GM23338 (cell line): ENCODE measurements at regions not wholly inside any gene's neighbourhood (a gene's known extent, or its start where the extent isn't known, plus 50 kb on each side); places are given as distances from the start of the nearest gene placed in this dataset.

ENCODE experiments used
- ATAC-seq: fragments of 200-7000 bp; cut with Tn5 transposase; 3 replicates; pipeline ENCODE4 v1.9.1; 2020
- DNase-seq: peaks from one replicate; pipeline ENCODE4 v3.0.0-alpha.2; 2015; ENCODE audit warnings: low spot score
- H2AFZ ChIP-seq: fragments of 200-600 bp; sonication (generic); 2 replicates; pipeline ENCODE4 v1.8.0; 2016; ENCODE audit warnings: antibody characterized with exemption, mild to moderate bottlenecking, moderate library complexity
- H3F3A ChIP-seq: fragments of 200-600 bp; sonication (generic); replicated peaks from 2 replicates; pipeline ENCODE4 v1.8.0; 2017; ENCODE audit warnings: antibody characterized with exemption, mixed run types, low read depth
- H3K27ac ChIP-seq: fragments of 200-600 bp; sonication (generic); 2 replicates; pipeline ENCODE4 v1.6.1; 2016; ENCODE audit warnings: low read depth
- H3K27me3 ChIP-seq: fragments of 200-600 bp; sonication (generic); 2 replicates; pipeline ENCODE4 v1.8.0; 2016; ENCODE audit warnings: mild to moderate bottlenecking, mixed run types, moderate library complexity; ENCODE audit not compliant: insufficient read depth
- H3K36me3 ChIP-seq: fragments of 200-600 bp; sonication (generic); 2 replicates; pipeline ENCODE4 v1.8.0; 2016; ENCODE audit warnings: mild to moderate bottlenecking; ENCODE audit not compliant: insufficient read depth
- H3K4me1 ChIP-seq: fragments of 200-600 bp; sonication (generic); 2 replicates; pipeline ENCODE4 v1.8.0; 2016; ENCODE audit warnings: mild to moderate bottlenecking, moderate library complexity; ENCODE audit not compliant: insufficient read depth
- H3K4me2 ChIP-seq: fragments of 200-600 bp; sonication (generic); 2 replicates; pipeline ENCODE4 v1.7.1; 2017; ENCODE audit warnings: mixed run types
- H3K4me3 ChIP-seq: fragments of 200-600 bp; sonication (generic); 2 replicates; pipeline ENCODE4 v1.6.1; 2016; ENCODE audit warnings: mixed run types
- H3K79me2 ChIP-seq: fragments of 200-600 bp; sonication (generic); replicated peaks from 2 replicates; pipeline ENCODE4 v1.8.0; 2017; ENCODE audit warnings: mild to moderate bottlenecking; ENCODE audit not compliant: insufficient read depth
- H3K9me2 ChIP-seq: fragments of 200-600 bp; sonication (generic); 2 replicates; pipeline ENCODE4 v1.8.0; 2017; ENCODE audit not compliant: insufficient read depth
- H4K20me1 ChIP-seq: fragments of 200-600 bp; sonication (generic); replicated peaks from 2 replicates; pipeline ENCODE4 v1.8.0; 2017; ENCODE audit warnings: mild to moderate bottlenecking; ENCODE audit not compliant: insufficient read depth
- H3K27ac Mint-ChIP-seq: 2 replicates; pipeline ENCODE4 v1.8.0; 2020; ENCODE audit warnings: inconsistent platforms, mild to moderate bottlenecking, moderate library complexity, mixed read lengths
- H3K27me3 Mint-ChIP-seq: 3 replicates; pipeline ENCODE4 v1.8.0; 2022; ENCODE audit warnings: low read depth, mild to moderate bottlenecking, moderate library complexity, mixed read lengths, inconsistent platforms; ENCODE audit not compliant: insufficient read depth, poor library complexity
- H3K36me3 Mint-ChIP-seq: 3 replicates; pipeline ENCODE4 v1.8.0; 2021; ENCODE audit warnings: low read depth, mild to moderate bottlenecking, inconsistent platforms, moderate library complexity, mixed read lengths
- H3K4me1 Mint-ChIP-seq: 3 replicates; pipeline ENCODE4 v1.8.0; 2020; ENCODE audit warnings: mild to moderate bottlenecking, inconsistent platforms, mixed read lengths
- H3K4me3 Mint-ChIP-seq: 3 replicates; pipeline ENCODE4 v1.8.0; 2021; ENCODE audit warnings: moderate library complexity, mild to moderate bottlenecking, inconsistent platforms, mixed read lengths
- H3K9me3 Mint-ChIP-seq: 3 replicates; pipeline ENCODE4 v1.8.0; 2020; ENCODE audit warnings: moderate library complexity, mild to moderate bottlenecking, inconsistent platforms, mixed read lengths
- CTCF ChIP-seq, 2 experiments: fragments of 200-600 bp in 1 of 2; sonication (generic) in 1 of 2; conservative IDR thresholded peaks; 2 replicates each; pipeline versions ENCODE4 v1.5.1 to v1.6.1; 2016 to 2017; ENCODE audit warnings: antibody characterized with exemption in 2 of 2, low read depth in 2 of 2, mild to moderate bottlenecking in 2 of 2, moderate library complexity in 1 of 2
- ETS1 ChIP-seq: IDR thresholded peaks from 2 replicates; pipeline ENCODE4 v1.6.1; 2016; ENCODE audit warnings: antibody characterized with exemption
- EZH2 ChIP-seq: fragments of 200-600 bp; sonication (generic); IDR thresholded peaks from one replicate; pipeline ENCODE4 v1.8.0; 2017; ENCODE audit warnings: antibody characterized with exemption, mild to moderate bottlenecking, low read depth; ENCODE audit not compliant: unreplicated experiment
- NANOG ChIP-seq: IDR thresholded peaks from 2 replicates; pipeline ENCODE4 v1.6.1; 2016; ENCODE audit warnings: antibody characterized with exemption, borderline replicate concordance
- POLR2AphosphoS5 ChIP-seq: IDR thresholded peaks from 2 replicates; pipeline ENCODE4 v1.6.1; 2016; ENCODE audit warnings: antibody characterized with exemption, low read depth
- STAT1 ChIP-seq: IDR thresholded peaks from one replicate; pipeline ENCODE4 v1.6.1; 2016; ENCODE audit warnings: antibody characterized with exemption; ENCODE audit not compliant: unreplicated experiment
- ZNF114 ChIP-seq: fragments of 250-450 bp; sonication (Bioruptor Pico); IDR thresholded peaks from 2 replicates; pipeline ENCODE4 v1.5.0; 2020; ENCODE audit warnings: mild to moderate bottlenecking, moderate library complexity
- ZNF331 ChIP-seq: fragments of 250-450 bp; sonication (Bioruptor Pico); IDR thresholded peaks from 2 replicates; pipeline ENCODE4 v1.5.0; 2020; ENCODE audit warnings: low read depth, mild to moderate bottlenecking, moderate library complexity
- TF ChIP-seq, protein P1 (sequence below): fragments of 250-450 bp; sonication (Bioruptor Pico); IDR thresholded peaks from 2 replicates; pipeline ENCODE4 v1.5.0; 2020; ENCODE audit warnings: mild to moderate bottlenecking, moderate library complexity
- TF ChIP-seq, protein P2 (sequence below): IDR thresholded peaks from one replicate; pipeline ENCODE4 v1.6.1; 2018; ENCODE audit warnings: antibody characterized with exemption; ENCODE audit not compliant: unreplicated experiment

DNA sequence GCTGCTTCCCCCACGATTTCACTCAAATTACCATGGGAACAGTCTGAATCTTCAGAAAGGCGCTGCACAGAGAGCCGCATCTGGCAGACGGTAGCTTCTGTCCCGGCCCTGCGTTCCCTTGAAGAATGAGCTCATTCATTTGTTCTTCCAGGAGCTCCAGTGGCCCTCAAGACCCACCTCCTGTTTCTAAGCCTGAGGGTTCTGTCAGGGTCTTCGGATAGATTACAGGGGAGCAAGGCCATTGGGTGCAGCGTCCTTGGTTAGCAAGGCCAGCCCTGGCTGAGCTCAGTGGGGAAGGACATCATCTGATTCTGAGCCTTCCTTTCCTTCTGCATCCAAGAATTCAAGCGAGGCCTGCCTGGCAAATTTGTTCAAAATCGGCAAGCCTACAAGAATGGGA, 111.9 kb downstream of the PDCL3 start:
- Mint-ChIP-seq H3K4me1 (no peaks in the 10 kb centered on the region), H3K4me3 (no peak overlapping the region), H3K27me3 (peaks cover 2% of the 10 kb centered on the region), H3K9me3 (no peaks in the 10 kb centered on the region), H3K36me3 (no peaks in the 10 kb centered on the region), H3K27ac (no peak overlapping the region)
- ATAC-seq = no peak
- Histone ChIP-seq H3K27ac (no peak overlapping the region), H3K36me3 (no peaks in the 10 kb centered on the region), H2AFZ (no peak overlapping the region), H3F3A (no peaks in the 10 kb centered on the region), H3K79me2 (no peaks in the 10 kb centered on the region), H3K9me2 (no peaks in the 10 kb centered on the region; the same call in 1 of the 2 replicates), H3K27me3 (no peaks in the 10 kb centered on the region), H3K4me3 (no peak overlapping the region), H3K4me1 (no peaks in the 10 kb centered on the region), H4K20me1 (no peaks in the 10 kb centered on the region), H3K4me2 (no peak overlapping the region)
- no peak for DNase-seq
- TF ChIP-seq POLR2AphosphoS5 (no peak), ZNF114 (CRISPR knock-in tag) (no peak)

DNA sequence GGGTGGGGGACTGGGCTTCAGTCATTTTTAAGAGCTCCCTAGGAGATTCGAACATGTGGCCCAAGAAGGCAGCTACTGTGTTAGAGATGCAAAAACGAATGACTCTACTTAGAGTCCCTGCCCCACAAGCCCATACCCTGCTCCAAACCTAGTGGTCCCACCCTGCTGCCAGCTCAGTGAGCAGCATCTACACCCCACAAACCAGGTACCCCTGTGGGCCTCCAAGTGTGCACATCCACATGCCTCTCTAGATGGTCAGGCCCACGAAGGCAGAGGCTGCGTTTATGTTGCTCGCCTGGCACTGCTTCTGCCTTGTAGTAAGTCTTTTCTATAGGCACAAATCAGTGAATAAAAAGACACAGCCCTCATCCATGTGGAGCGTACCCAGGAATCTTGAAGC, 112.6 kb downstream of the PDCL3 start:
- no peaks in the 10 kb centered on the region for H3K4me1 Mint-ChIP-seq
- H3F3A ChIP-seq = no peaks in the 10 kb centered on the region
- H3K9me3 Mint-ChIP-seq = no peaks in the 10 kb centered on the region
- no peak overlapping the region for H3K4me2 ChIP-seq
- H3K79me2 ChIP-seq = no peaks in the 10 kb centered on the region
- no peak overlapping the region for H3K4me3 ChIP-seq
- H3K27ac Mint-ChIP-seq = no peak overlapping the region
- no peak for ATAC-seq
- H3K27me3 ChIP-seq = no peaks in the 10 kb centered on the region
- H3K9me2 ChIP-seq = no peaks in the 10 kb centered on the region; the same call in 1 of the 2 replicates
- H4K20me1 ChIP-seq = no peaks in the 10 kb centered on the region
- H3K4me1 ChIP-seq = no peaks in the 10 kb centered on the region
- no peaks in the 10 kb centered on the region for H3K36me3 Mint-ChIP-seq
- no peaks in the 10 kb centered on the region for H3K36me3 ChIP-seq
- H3K27ac ChIP-seq = no peak overlapping the region
- DNase-seq = no peak
- H3K4me3 Mint-ChIP-seq = no peak overlapping the region
- no peak overlapping the region for H2AFZ ChIP-seq
- H3K27me3 Mint-ChIP-seq = peaks cover 2% of the 10 kb centered on the region
- TF ChIP-seq, protein P1, sequence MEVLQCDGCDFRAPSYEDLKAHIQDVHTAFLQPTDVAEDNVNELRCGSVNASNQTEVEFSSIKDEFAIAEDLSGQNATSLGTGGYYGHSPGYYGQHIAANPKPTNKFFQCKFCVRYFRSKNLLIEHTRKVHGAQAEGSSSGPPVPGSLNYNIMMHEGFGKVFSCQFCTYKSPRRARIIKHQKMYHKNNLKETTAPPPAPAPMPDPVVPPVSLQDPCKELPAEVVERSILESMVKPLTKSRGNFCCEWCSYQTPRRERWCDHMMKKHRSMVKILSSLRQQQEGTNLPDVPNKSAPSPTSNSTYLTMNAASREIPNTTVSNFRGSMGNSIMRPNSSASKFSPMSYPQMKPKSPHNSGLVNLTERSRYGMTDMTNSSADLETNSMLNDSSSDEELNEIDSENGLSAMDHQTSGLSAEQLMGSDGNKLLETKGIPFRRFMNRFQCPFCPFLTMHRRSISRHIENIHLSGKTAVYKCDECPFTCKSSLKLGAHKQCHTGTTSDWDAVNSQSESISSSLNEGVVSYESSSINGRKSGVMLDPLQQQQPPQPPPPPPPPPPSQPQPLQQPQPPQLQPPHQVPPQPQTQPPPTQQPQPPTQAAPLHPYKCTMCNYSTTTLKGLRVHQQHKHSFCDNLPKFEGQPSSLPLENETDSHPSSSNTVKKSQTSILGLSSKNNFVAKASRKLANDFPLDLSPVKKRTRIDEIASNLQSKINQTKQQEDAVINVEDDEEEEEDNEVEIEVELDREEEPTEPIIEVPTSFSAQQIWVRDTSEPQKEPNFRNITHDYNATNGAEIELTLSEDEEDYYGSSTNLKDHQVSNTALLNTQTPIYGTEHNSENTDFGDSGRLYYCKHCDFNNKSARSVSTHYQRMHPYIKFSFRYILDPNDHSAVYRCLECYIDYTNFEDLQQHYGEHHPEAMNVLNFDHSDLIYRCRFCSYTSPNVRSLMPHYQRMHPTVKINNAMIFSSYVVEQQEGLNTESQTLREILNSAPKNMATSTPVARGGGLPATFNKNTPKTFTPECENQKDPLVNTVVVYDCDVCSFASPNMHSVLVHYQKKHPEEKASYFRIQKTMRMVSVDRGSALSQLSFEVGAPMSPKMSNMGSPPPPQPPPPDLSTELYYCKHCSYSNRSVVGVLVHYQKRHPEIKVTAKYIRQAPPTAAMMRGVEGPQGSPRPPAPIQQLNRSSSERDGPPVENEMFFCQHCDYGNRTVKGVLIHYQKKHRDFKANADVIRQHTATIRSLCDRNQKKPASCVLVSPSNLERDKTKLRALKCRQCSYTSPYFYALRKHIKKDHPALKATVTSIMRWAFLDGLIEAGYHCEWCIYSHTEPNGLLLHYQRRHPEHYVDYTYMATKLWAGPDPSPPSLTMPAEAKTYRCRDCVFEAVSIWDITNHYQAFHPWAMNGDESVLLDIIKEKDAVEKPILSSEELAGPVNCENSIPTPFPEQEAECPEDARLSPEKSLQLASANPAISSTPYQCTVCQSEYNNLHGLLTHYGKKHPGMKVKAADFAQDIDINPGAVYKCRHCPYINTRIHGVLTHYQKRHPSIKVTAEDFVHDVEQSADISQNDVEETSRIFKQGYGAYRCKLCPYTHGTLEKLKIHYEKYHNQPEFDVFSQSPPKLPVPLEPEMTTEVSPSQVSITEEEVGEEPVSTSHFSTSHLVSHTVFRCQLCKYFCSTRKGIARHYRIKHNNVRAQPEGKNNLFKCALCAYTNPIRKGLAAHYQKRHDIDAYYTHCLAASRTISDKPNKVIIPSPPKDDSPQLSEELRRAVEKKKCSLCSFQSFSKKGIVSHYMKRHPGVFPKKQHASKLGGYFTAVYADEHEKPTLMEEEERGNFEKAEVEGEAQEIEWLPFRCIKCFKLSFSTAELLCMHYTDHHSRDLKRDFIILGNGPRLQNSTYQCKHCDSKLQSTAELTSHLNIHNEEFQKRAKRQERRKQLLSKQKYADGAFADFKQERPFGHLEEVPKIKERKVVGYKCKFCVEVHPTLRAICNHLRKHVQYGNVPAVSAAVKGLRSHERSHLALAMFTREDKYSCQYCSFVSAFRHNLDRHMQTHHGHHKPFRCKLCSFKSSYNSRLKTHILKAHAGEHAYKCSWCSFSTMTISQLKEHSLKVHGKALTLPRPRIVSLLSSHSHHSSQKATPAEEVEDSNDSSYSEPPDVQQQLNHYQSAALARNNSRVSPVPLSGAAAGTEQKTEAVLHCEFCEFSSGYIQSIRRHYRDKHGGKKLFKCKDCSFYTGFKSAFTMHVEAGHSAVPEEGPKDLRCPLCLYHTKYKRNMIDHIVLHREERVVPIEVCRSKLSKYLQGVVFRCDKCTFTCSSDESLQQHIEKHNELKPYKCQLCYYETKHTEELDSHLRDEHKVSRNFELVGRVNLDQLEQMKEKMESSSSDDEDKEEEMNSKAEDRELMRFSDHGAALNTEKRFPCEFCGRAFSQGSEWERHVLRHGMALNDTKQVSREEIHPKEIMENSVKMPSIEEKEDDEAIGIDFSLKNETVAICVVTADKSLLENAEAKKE (CRISPR knock-in tag) = no peak
- no peak for TF ChIP-seq EZH2
- TF ChIP-seq ETS1 = no peak
- no peak for TF ChIP-seq STAT1
- no peak for TF ChIP-seq ZNF114 (CRISPR knock-in tag)
- no peak for TF ChIP-seq CTCF (conservative IDR thresholded peaks at IDR 0.05; ENCODE audit: low read depth in 2 of 2)
- no peak for TF ChIP-seq NANOG
- no peak for TF ChIP-seq ZNF331
- TF ChIP-seq, protein P2, sequence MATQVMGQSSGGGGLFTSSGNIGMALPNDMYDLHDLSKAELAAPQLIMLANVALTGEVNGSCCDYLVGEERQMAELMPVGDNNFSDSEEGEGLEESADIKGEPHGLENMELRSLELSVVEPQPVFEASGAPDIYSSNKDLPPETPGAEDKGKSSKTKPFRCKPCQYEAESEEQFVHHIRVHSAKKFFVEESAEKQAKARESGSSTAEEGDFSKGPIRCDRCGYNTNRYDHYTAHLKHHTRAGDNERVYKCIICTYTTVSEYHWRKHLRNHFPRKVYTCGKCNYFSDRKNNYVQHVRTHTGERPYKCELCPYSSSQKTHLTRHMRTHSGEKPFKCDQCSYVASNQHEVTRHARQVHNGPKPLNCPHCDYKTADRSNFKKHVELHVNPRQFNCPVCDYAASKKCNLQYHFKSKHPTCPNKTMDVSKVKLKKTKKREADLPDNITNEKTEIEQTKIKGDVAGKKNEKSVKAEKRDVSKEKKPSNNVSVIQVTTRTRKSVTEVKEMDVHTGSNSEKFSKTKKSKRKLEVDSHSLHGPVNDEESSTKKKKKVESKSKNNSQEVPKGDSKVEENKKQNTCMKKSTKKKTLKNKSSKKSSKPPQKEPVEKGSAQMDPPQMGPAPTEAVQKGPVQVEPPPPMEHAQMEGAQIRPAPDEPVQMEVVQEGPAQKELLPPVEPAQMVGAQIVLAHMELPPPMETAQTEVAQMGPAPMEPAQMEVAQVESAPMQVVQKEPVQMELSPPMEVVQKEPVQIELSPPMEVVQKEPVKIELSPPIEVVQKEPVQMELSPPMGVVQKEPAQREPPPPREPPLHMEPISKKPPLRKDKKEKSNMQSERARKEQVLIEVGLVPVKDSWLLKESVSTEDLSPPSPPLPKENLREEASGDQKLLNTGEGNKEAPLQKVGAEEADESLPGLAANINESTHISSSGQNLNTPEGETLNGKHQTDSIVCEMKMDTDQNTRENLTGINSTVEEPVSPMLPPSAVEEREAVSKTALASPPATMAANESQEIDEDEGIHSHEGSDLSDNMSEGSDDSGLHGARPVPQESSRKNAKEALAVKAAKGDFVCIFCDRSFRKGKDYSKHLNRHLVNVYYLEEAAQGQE = no peak
